Bronchial epithelial cell (primary cell): ENCODE measurements at regions not wholly inside any gene's neighbourhood (a gene's known extent, or its start where the extent isn't known, plus 50 kb on each side); places are given as distances from the start of the nearest gene placed in this dataset.

Experiments used
- DNase-seq: peaks from one replicate; pipeline ENCODE4 v3.0.0-alpha.2; 2010; ENCODE audit warnings: low read depth
- FAIRE-seq: peaks from 2 replicates; lab custom pipeline; 2011; peaks lifted over from hg19 to GRCh38; lab: Jason Lieb, UNC
- H3K27me3 ChIP-seq: 2 replicates; pipeline ENCODE4 v1.5.1; 2011; ENCODE audit warnings: low read length; ENCODE audit not compliant: control insufficient read depth, insufficient read depth
- H3K36me3 ChIP-seq: 2 replicates; pipeline ENCODE4 v1.5.1; 2011; ENCODE audit warnings: low read length; ENCODE audit not compliant: control insufficient read depth, insufficient read depth
- H3K4me3 ChIP-seq: 2 replicates; pipeline ENCODE4 v1.5.1; 2011; ENCODE audit warnings: mild to moderate bottlenecking, low read depth, low read length, control low read depth
- CTCF ChIP-seq: IDR thresholded peaks from 2 replicates; pipeline ENCODE4 v1.5.1; 2011; ENCODE audit warnings: mild to moderate bottlenecking, moderate library complexity, low read length, control low read depth, inconsistent platforms; ENCODE audit not compliant: insufficient read depth, severe bottlenecking

GRCh38 chr13:59461411-59461810, 702.3 kb downstream of the DIAPH3 start:
- DNase-seq, result no peak
- FAIRE-seq, result no peak
- TF ChIP-seq CTCF, result no peak

GRCh38 chr13:59463023-59463422, 700.7 kb downstream of the DIAPH3 start:
- FAIRE-seq, result no peak
- Histone ChIP-seq H3K4me3 (no peak overlapping the region), H3K36me3 (no peaks in the 10 kb centered on the region), H3K27me3 (no peaks in the 10 kb centered on the region)
- no peak for TF ChIP-seq CTCF
- no peak for DNase-seq

More at GRCh38 chr13:59461411-59461810, 702.3 kb downstream of the DIAPH3 start:
- Histone ChIP-seq H3K27me3 (no peaks in the 10 kb centered on the region), H3K4me3 (no peak overlapping the region), H3K36me3 (no peaks in the 10 kb centered on the region)

GRCh38 chr13:59464926-59465325, 698.8 kb downstream of the DIAPH3 start:
- FAIRE-seq (no peak), DNase-seq (no peak)
- H3K4me3 ChIP-seq, result no peak overlapping the region
- TF ChIP-seq CTCF, result no peak
- no peaks in the 10 kb centered on the region for H3K27me3 ChIP-seq
- H3K36me3 ChIP-seq, result no peaks in the 10 kb centered on the region

GRCh38 chr13:59468396-59468795, 695.3 kb downstream of the DIAPH3 start:
- H3K27me3 ChIP-seq, result no peaks in the 10 kb centered on the region
- no peaks in the 10 kb centered on the region for H3K36me3 ChIP-seq
- H3K4me3 ChIP-seq, result no peak overlapping the region
- FAIRE-seq (no peak), DNase-seq (no peak)
- no peak for TF ChIP-seq CTCF

- TF ChIP-seq CTCF, result no peak
- no peaks in the 10 kb centered on the region for H3K27me3 ChIP-seq
- DNase-seq (no peak), FAIRE-seq (no peak)
- H3K36me3 ChIP-seq, result no peaks in the 10 kb centered on the region
- H3K4me3 ChIP-seq, result no peak overlapping the region
Measured at GRCh38 chr13:59471106-59471505, 692.6 kb downstream of the DIAPH3 start.

- no peak overlapping the region for H3K4me3 ChIP-seq
- no peak for DNase-seq
- no peak for TF ChIP-seq CTCF
- no peak for FAIRE-seq
- no peaks in the 10 kb centered on the region for H3K27me3 ChIP-seq
- no peaks in the 10 kb centered on the region for H3K36me3 ChIP-seq
Measured at GRCh38 chr13:59472134-59472533, 691.6 kb downstream of the DIAPH3 start.
